ENCODE measurements at regions not wholly inside any gene's neighbourhood (a gene's known extent, or its start where the extent isn't known, plus 50 kb on each side); places are given as distances from the start of the nearest gene placed in this dataset.

GRCh38 chr2:12797815-12798214 is 81.1 kb downstream of the TRIB2 start:
- TF ChIP-seq MAZ (IDR thresholded peaks at IDR 0.05; ENCODE audit: borderline replicate concordance, low read depth, low read length): no peak
- no peak for TF ChIP-seq CHD4 (IDR thresholded peaks at IDR 0.05; ENCODE audit: borderline replicate concordance)
- TF ChIP-seq, protein P1, sequence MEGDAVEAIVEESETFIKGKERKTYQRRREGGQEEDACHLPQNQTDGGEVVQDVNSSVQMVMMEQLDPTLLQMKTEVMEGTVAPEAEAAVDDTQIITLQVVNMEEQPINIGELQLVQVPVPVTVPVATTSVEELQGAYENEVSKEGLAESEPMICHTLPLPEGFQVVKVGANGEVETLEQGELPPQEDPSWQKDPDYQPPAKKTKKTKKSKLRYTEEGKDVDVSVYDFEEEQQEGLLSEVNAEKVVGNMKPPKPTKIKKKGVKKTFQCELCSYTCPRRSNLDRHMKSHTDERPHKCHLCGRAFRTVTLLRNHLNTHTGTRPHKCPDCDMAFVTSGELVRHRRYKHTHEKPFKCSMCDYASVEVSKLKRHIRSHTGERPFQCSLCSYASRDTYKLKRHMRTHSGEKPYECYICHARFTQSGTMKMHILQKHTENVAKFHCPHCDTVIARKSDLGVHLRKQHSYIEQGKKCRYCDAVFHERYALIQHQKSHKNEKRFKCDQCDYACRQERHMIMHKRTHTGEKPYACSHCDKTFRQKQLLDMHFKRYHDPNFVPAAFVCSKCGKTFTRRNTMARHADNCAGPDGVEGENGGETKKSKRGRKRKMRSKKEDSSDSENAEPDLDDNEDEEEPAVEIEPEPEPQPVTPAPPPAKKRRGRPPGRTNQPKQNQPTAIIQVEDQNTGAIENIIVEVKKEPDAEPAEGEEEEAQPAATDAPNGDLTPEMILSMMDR (IDR thresholded peaks at IDR 0.05): no peak
- TF ChIP-seq RFX5 (IDR thresholded peaks at IDR 0.05): no peak
- TF ChIP-seq SMC3 (IDR thresholded peaks at IDR 0.05): no peak
- TF ChIP-seq POLR2A (IDR thresholded peaks at IDR 0.05; ENCODE audit: low read length): no peak

Measured in A549 (cell line).